HG03066 (cell line): ENCODE measurements at regions not wholly inside any gene's neighbourhood (a gene's known extent, or its start where the extent isn't known, plus 50 kb on each side); places are given as distances from the start of the nearest gene placed in this dataset.
"Not testable (repeated sequence)": the region's sequence is repeated elsewhere in the genome, so short reads cannot be mapped to it uniquely, and the experiment has no call there.

Experiments used
- ATAC-seq: cut with Tn5 transposase; IDR thresholded peaks from one replicate; pipeline ENCODE4 v1.9.1; 2021; ENCODE audit warnings: low read depth; ENCODE audit not compliant: unreplicated experiment

- no peak for ATAC-seq
Measured at GRCh38 chr3:169029674-169030285, 633.7 kb downstream of the MECOM start.

GRCh38 chr3:169028716-169029115 is 634.8 kb downstream of the MECOM start:
- no peak for ATAC-seq

- no peak for ATAC-seq
Measured at GRCh38 chr3:169026543-169027182, 636.8 kb downstream of the MECOM start.

- ATAC-seq = no peak
Measured at GRCh38 chr3:169022457-169022856, 641.1 kb downstream of the MECOM start.

GRCh38 chr3:169020371-169020770 is 643.1 kb downstream of the MECOM start:
- ATAC-seq = no peak

GRCh38 chr3:169009453-169009852 is 654.1 kb downstream of the MECOM start:
- no peak for ATAC-seq

GRCh38 chr3:169008776-169009358 is 654.6 kb downstream of the MECOM start:
- ATAC-seq = no peak

- ATAC-seq = no peak
Measured at GRCh38 chr3:169007145-169007544, 656.4 kb downstream of the MECOM start.

- not testable (repeated sequence) for ATAC-seq
Measured at GRCh38 chr3:169006398-169006797, 657.1 kb downstream of the MECOM start.

GRCh38 chr3:169002689-169003088 is 660.8 kb downstream of the MECOM start:
- no peak for ATAC-seq

- ATAC-seq = no peak
Measured at GRCh38 chr3:168998792-168999191, 664.7 kb downstream of the MECOM start.

- no peak for ATAC-seq
Measured at GRCh38 chr3:168997488-168997887, 666.0 kb downstream of the MECOM start.

- no peak for ATAC-seq
Measured at GRCh38 chr3:168996622-168997021, 666.9 kb downstream of the MECOM start.

GRCh38 chr3:168995129-168995528 is 668.4 kb downstream of the MECOM start:
- no peak for ATAC-seq

GRCh38 chr3:168991803-168992202 is 671.7 kb downstream of the MECOM start:
- ATAC-seq = no peak

- ATAC-seq = no peak
Measured at GRCh38 chr3:168990621-168991020, 672.9 kb downstream of the MECOM start.

- no peak for ATAC-seq
Measured at GRCh38 chr3:168990134-168990533, 673.4 kb downstream of the MECOM start.

- no peak for ATAC-seq
Measured at GRCh38 chr3:168989396-168989795, 674.1 kb downstream of the MECOM start.

- no peak for ATAC-seq
Measured at GRCh38 chr3:168988853-168989252, 674.7 kb downstream of the MECOM start.

GRCh38 chr3:168984872-168985271 is 678.6 kb downstream of the MECOM start:
- no peak for ATAC-seq

GRCh38 chr3:168983046-168983445 is 680.5 kb downstream of the MECOM start:
- no peak for ATAC-seq

GRCh38 chr3:168981396-168981795 is 682.1 kb downstream of the MECOM start:
- no peak for ATAC-seq
